B cell (primary cell): ENCODE measurements at regions not wholly inside any gene's neighbourhood (a gene's known extent, or its start where the extent isn't known, plus 50 kb on each side); places are given as distances from the start of the nearest gene placed in this dataset.

Experiments
- ATAC-seq: fragments of 200-7000 bp; cut with Tn5 transposase; one replicate; pipeline ENCODE4 v1.10.0; 2021; ENCODE audit warnings: low read depth, mild to moderate bottlenecking, moderate number of reproducible peaks, moderate library complexity
- CTCF ChIA-PET: fragments of 350-600 bp; sonication (Branson Sonifier 250); formaldehyde crosslinking; loops from one replicate; lab custom pipeline; 2021; ENCODE audit warnings: antibody characterized with exemption, inconsistent platforms; lab: Charles Lee
- POLR2A ChIA-PET: fragments of 350-600 bp; sonication (Branson Sonifier 250); formaldehyde crosslinking; loops from one replicate; lab custom pipeline; 2021; ENCODE audit warnings: antibody characterized with exemption; lab: Charles Lee
- DNase-seq: peaks from one replicate; pipeline ENCODE4 v3.0.0; 2013
- H2AFZ ChIP-seq: 2 replicates; pipeline ENCODE4 v1.6.1; 2012; ENCODE audit warnings: mild to moderate bottlenecking, low read depth, low read length; ENCODE audit not compliant: insufficient read depth, poor library complexity, severe bottlenecking
- H3K27ac ChIP-seq, 2 donors: 1 replicate in 1 of 2; 2 replicates in 1 of 2; pipeline ENCODE4 v1.5.1; 2012 to 2013; ENCODE audit warnings: low read length in 2 of 2, mild to moderate bottlenecking in 2 of 2, moderate library complexity in 1 of 2
- H3K27me3 ChIP-seq, 4 experiments: fragments of 200-600 bp in 1 of 4; sonication (generic) in 1 of 4; replicated peaks in 1 of 4; 1 replicate in 2 of 4; 2 replicates in 2 of 4; pipeline versions ENCODE4 v1.6.1 to v1.7.0; 2013 to 2016; ENCODE audit warnings: low read length in 3 of 4, mild to moderate bottlenecking in 2 of 4, mixed read lengths in 1 of 4, moderate library complexity in 1 of 4; ENCODE audit not compliant: insufficient read depth in 4 of 4, control insufficient read depth in 3 of 4; ENCODE audit errors: control extremely low read depth in 1 of 4
- H3K36me3 ChIP-seq, 2 experiments: replicated peaks in 1 of 2; 1 replicate in 1 of 2; 2 replicates in 1 of 2; pipeline versions ENCODE4 v1.6.1 to v1.7.1; 2013; ENCODE audit warnings: low read length in 1 of 2; ENCODE audit not compliant: insufficient read depth in 2 of 2, control insufficient read depth in 1 of 2; ENCODE audit errors: control extremely low read depth in 1 of 2, extremely low read depth in 1 of 2
- H3K4me1 ChIP-seq, 2 donors: fragments of 200-600 bp in 1 of 2; sonication (generic) in 1 of 2; 1 replicate in 1 of 2; 2 replicates in 1 of 2; pipeline versions ENCODE4 v1.5.1 to v1.6.1; 2013 to 2017; ENCODE audit warnings: low read length in 2 of 2; ENCODE audit not compliant: control insufficient read depth in 2 of 2, insufficient read depth in 2 of 2
- H3K4me2 ChIP-seq: replicated peaks from 2 replicates; pipeline ENCODE3; 2012; ENCODE audit warnings: mild to moderate bottlenecking, low read depth, low read length; ENCODE audit not compliant: poor library complexity, severe bottlenecking
- H3K4me3 ChIP-seq, 5 experiments: fragments of 200-600 bp in 1 of 5; sonication (generic) in 1 of 5; 1 replicate in 3 of 5; 2 replicates in 2 of 5; pipeline versions ENCODE4 v1.5.1 to v1.7.0; 2011 to 2016; ENCODE audit warnings: low read length in 4 of 5, mild to moderate bottlenecking in 4 of 5, low read depth in 2 of 5, control low read depth in 1 of 5, moderate library complexity in 1 of 5; ENCODE audit not compliant: insufficient read depth in 1 of 5; ENCODE audit errors: control extremely low read depth in 1 of 5, extremely low read depth in 1 of 5
- H3K79me2 ChIP-seq: fragments of 200-600 bp; sonication (generic); one replicate; pipeline ENCODE4 v1.6.0; 2016; ENCODE audit warnings: low read length; ENCODE audit not compliant: control insufficient read depth, insufficient read depth
- H3K9ac ChIP-seq: fragments of 200-600 bp; sonication (generic); 2 replicates; pipeline ENCODE4 v1.6.1; 2017; ENCODE audit warnings: mild to moderate bottlenecking, low read length, moderate library complexity
- H3K9me3 ChIP-seq, 3 donors: one replicate each; pipeline versions ENCODE4 v1.6.1 to v1.7.1; 2013; ENCODE audit warnings: low read length in 2 of 3; ENCODE audit not compliant: control insufficient read depth in 2 of 3, insufficient read depth in 1 of 3; ENCODE audit errors: control extremely low read depth in 1 of 3
- H4K20me1 ChIP-seq: 2 replicates; pipeline ENCODE4 v1.6.0; 2012; ENCODE audit warnings: mild to moderate bottlenecking, low read length; ENCODE audit not compliant: insufficient read depth, control insufficient read depth, poor library complexity, severe bottlenecking
- H3K27ac Mint-ChIP-seq: one replicate; pipeline ENCODE4 v1.8.0; 2021; ENCODE audit warnings: mixed read lengths
- H3K27me3 Mint-ChIP-seq: one replicate; pipeline ENCODE4 v1.8.0; 2021; ENCODE audit warnings: mixed read lengths
- H3K4me1 Mint-ChIP-seq: one replicate; pipeline ENCODE4 v1.8.0; 2021; ENCODE audit warnings: mixed read lengths
- H3K4me3 Mint-ChIP-seq: one replicate; pipeline ENCODE4 v1.8.0; 2021; ENCODE audit warnings: mixed read lengths
- H3K9me3 Mint-ChIP-seq: one replicate; pipeline ENCODE4 v1.8.0; 2022; ENCODE audit warnings: mixed read lengths; ENCODE audit not compliant: insufficient read depth
- CTCF ChIP-seq: fragments of 200-600 bp; IDR thresholded peaks from one replicate; pipeline ENCODE4 v1.8.0; 2022; ENCODE audit warnings: antibody characterized with exemption, mild to moderate bottlenecking
- EZH2 ChIP-seq: IDR thresholded peaks from 2 replicates; pipeline ENCODE4 v1.6.1; 2012; ENCODE audit warnings: borderline replicate concordance, low read depth, mild to moderate bottlenecking, moderate library complexity, low read length; ENCODE audit not compliant: insufficient read depth, poor library complexity, severe bottlenecking
- WGBS: methylation state at CpG from one replicate; pipeline ENCODE4 v1.1.5; 2013; ENCODE audit warnings: missing lambda C conversion rate; ENCODE audit not compliant: insufficient coverage; 5-methylcytosine and 5-hydroxymethylcytosine counted together
- intact Hi-C: fragments of 100-400 bp; cut with micrococcal nuclease; formaldehyde crosslinking; loops from one replicate; pipeline ENCODE4 v1.10.0; 2022

- Histone ChIP-seq H3K79me2 (no peaks in the 10 kb centered on the region), H3K4me1 (no peaks in the 10 kb centered on the region), H3K4me3 (no peak overlapping the region), H3K9me3 (no peaks in the 10 kb centered on the region), H2AFZ (no peak overlapping the region), H3K27me3 (peaks cover 0 to 3% (median 0%) of the 10 kb centered on the region in 4 experiments), H3K27ac (no peak overlapping the region), H3K9ac (no peak overlapping the region), H3K36me3 (no peaks in the 10 kb centered on the region), H4K20me1 (no peaks in the 10 kb centered on the region), H3K4me2 (no peak overlapping the region)
- Mint-ChIP-seq H3K27me3 (no peaks in the 10 kb centered on the region), H3K4me3 (no peak overlapping the region), H3K4me1 (no peaks in the 10 kb centered on the region), H3K9me3 (no peaks in the 10 kb centered on the region), H3K27ac (no peak overlapping the region)
- no peak for ATAC-seq
- TF ChIP-seq EZH2 (no peak), CTCF (no peak)
- DNase-seq, result no peak
- intact Hi-C loops, result no loop called here
- POLR2A ChIA-PET, result no interaction called here
- CTCF ChIA-PET, result no interaction called here
Measured at GRCh38 chr5:96294884-96295202, 138.2 kb downstream of the PCSK1 start.

- no peak overlapping the region for H3K4me3 ChIP-seq
- Mint-ChIP-seq H3K4me3 (no peak overlapping the region), H3K27me3 (no peaks in the 10 kb centered on the region), H3K27ac (no peak overlapping the region), H3K9me3 (peaks cover 5% of the 10 kb centered on the region), H3K4me1 (no peaks in the 10 kb centered on the region)
- peaks cover 0 to 3% (median 0%) of the 10 kb centered on the region in 4 experiments for H3K27me3 ChIP-seq
- POLR2A ChIA-PET, result no interaction called here
- CTCF ChIA-PET, result no interaction called here
- H3K9me3 ChIP-seq, result no peaks in the 10 kb centered on the region
- no peaks in the 10 kb centered on the region for H3K79me2 ChIP-seq
- no peak overlapping the region for H3K27ac ChIP-seq
- no peaks in the 10 kb centered on the region for H4K20me1 ChIP-seq
- no peak overlapping the region for H3K4me2 ChIP-seq
- WGBS, result no CpG with 5 or more reads among the region's 2 CpGs
- no peak for TF ChIP-seq CTCF
- no peak for TF ChIP-seq EZH2
- ATAC-seq (no peak), DNase-seq (no peak)
- no peak overlapping the region for H3K9ac ChIP-seq
- H3K4me1 ChIP-seq, result no peaks in the 10 kb centered on the region
- no peak overlapping the region for H2AFZ ChIP-seq
- intact Hi-C loops, result no loop called here
- no peaks in the 10 kb centered on the region for H3K36me3 ChIP-seq
Measured at GRCh38 chr5:96293966-96294883, 138.8 kb downstream of the PCSK1 start.
